DMS153 treated with DMSO at 0.1 percent for 48 hours (cell line): ENCODE measurements at regions not wholly inside any gene's neighbourhood (a gene's known extent, or its start where the extent isn't known, plus 50 kb on each side); places are given as distances from the start of the nearest gene placed in this dataset.

ENCODE experiments used
- DNase-seq: peaks from one replicate; lab custom pipeline; 2025; ENCODE audit not compliant: unreplicated experiment; lab: John Stamatoyannopoulos, UW

- DNase-seq: no peak
These were observed 196.4 kb upstream of the FOXN3 start for GRCh38 chr14:89613260-89614008.

GRCh38 chr14:89609500-89610100, 192.6 kb upstream of the FOXN3 start:
- no peak for DNase-seq

- no peak for DNase-seq
These were observed 190.4 kb upstream of the FOXN3 start for GRCh38 chr14:89607453-89607852.

GRCh38 chr14:89603938-89604480, 187.0 kb upstream of the FOXN3 start:
- no peak for DNase-seq

GRCh38 chr14:89600950-89601826, 184.2 kb upstream of the FOXN3 start:
- DNase-seq: no peak

GRCh38 chr14:89600029-89600428, 183.0 kb upstream of the FOXN3 start:
- DNase-seq: no peak

- DNase-seq: no peak
These were observed 181.6 kb upstream of the FOXN3 start for GRCh38 chr14:89598548-89599186.

- no peak for DNase-seq
These were observed 175.9 kb upstream of the FOXN3 start for GRCh38 chr14:89592961-89593360.

- DNase-seq: no peak
These were observed 172.5 kb upstream of the FOXN3 start for GRCh38 chr14:89589400-89590118.

GRCh38 chr14:89588840-89589296, 171.8 kb upstream of the FOXN3 start:
- no peak for DNase-seq

- DNase-seq: no peak
These were observed 171.0 kb upstream of the FOXN3 start for GRCh38 chr14:89588016-89588415.

GRCh38 chr14:89587136-89587420, 170.0 kb upstream of the FOXN3 start:
- no peak for DNase-seq

GRCh38 chr14:89586258-89587135, 169.5 kb upstream of the FOXN3 start:
- no peak for DNase-seq

- no peak for DNase-seq
These were observed 161.1 kb upstream of the FOXN3 start for GRCh38 chr14:89578156-89578555.

- DNase-seq: no peak
These were observed 159.9 kb upstream of the FOXN3 start for GRCh38 chr14:89576960-89577359.

- DNase-seq: no peak
These were observed 159.3 kb upstream of the FOXN3 start for GRCh38 chr14:89576145-89576927.

- no peak for DNase-seq
These were observed 158.5 kb upstream of the FOXN3 start for GRCh38 chr14:89575386-89576061.

- no peak for DNase-seq
These were observed 157.4 kb upstream of the FOXN3 start for GRCh38 chr14:89574420-89574819.

- no peak for DNase-seq
These were observed 156.3 kb upstream of the FOXN3 start for GRCh38 chr14:89573399-89573657.
